SK-N-SH treated with all-trans-retinoic acid at 6 μM for 48 hours (cell line): ENCODE measurements at regions not wholly inside any gene's neighbourhood (a gene's known extent, or its start where the extent isn't known, plus 50 kb on each side); places are given as distances from the start of the nearest gene placed in this dataset.

Experiments used
- CSDC2 ChIP-seq: fragments of 250-450 bp; sonication (Bioruptor Pico); IDR thresholded peaks from 2 replicates; pipeline ENCODE4 v1.5.0; 2020; ENCODE audit warnings: mild to moderate bottlenecking, moderate library complexity
- SNAI2 ChIP-seq: fragments of 250-450 bp; sonication (Bioruptor Pico); IDR thresholded peaks from 2 replicates; pipeline ENCODE4 v1.5.0; 2020; ENCODE audit warnings: mild to moderate bottlenecking, moderate library complexity
- TSHZ2 ChIP-seq: fragments of 250-450 bp; sonication (Bioruptor Pico); IDR thresholded peaks from 2 replicates; pipeline ENCODE4 v1.5.0; 2020; ENCODE audit warnings: mild to moderate bottlenecking, moderate library complexity

DNA sequence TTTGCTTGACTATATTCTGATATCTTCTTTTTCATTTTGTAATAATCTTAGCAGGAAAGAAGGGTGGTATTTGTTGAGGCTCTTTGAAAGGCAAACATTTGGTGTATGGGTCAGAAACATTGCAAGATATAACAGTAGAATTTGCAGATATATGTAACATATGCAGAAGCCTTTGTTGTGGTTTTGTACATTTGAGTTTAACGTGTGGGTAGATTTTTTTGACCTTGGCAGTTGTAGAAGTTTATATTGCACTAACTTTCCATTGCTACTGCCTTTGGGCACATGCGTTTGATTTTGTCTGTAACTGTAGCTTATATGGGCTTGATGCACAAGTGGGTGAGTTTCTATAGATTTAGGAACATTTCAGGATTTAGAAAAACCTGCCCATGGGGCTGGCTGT, 78.5 kb upstream of the SPRY2 start:
- TF ChIP-seq CSDC2 (no peak), SNAI2 (CRISPR knock-in tag) (no peak), TSHZ2 (no peak)
